A673 (cell line): ENCODE measurements at regions not wholly inside any gene's neighbourhood (a gene's known extent, or its start where the extent isn't known, plus 50 kb on each side); places are given as distances from the start of the nearest gene placed in this dataset.

Source experiments
- BruUV-seq: library from RNA; stranded (reverse); fragments of 400-500 nt; replicated peaks from 2 replicates; lab custom pipeline; 2021; lab: Mats Ljungman, UMichigan
- CTCF ChIA-PET: fragments of 300-600 bp; sonication (Branson Sonifier 250); formaldehyde crosslinking; loops from one replicate; lab custom pipeline; 2022; ENCODE audit warnings: antibody characterized with exemption; lab: Charles Lee
- POLR2A ChIA-PET: fragments of 300-600 bp; sonication (Branson Sonifier 250); formaldehyde crosslinking; loops from one replicate; lab custom pipeline; 2022; ENCODE audit warnings: antibody characterized with exemption; ENCODE audit not compliant: low non-redundant PET; lab: Charles Lee
- DNase-seq: peaks from one replicate; pipeline ENCODE4 v3.0.0-alpha.2; 2015; ENCODE audit warnings: low spot score
- H3K27ac ChIP-seq: fragments of 200-600 bp; sonication (generic); 2 replicates; pipeline ENCODE4 v1.5.1; 2016; ENCODE audit warnings: mixed run types, low read depth, mild to moderate bottlenecking, mixed read lengths, antibody characterized with exemption, low read length; ENCODE audit not compliant: poor library complexity, severe bottlenecking
- H3K27me3 ChIP-seq: fragments of 200-600 bp; sonication (generic); replicated peaks from 2 replicates; pipeline ENCODE4 v1.6.1; 2017; ENCODE audit warnings: mixed run types, low read depth, mild to moderate bottlenecking, mixed read lengths, antibody characterized with exemption, low read length; ENCODE audit not compliant: insufficient read depth, poor library complexity
- H3K36me3 ChIP-seq: fragments of 200-600 bp; sonication (generic); 2 replicates; pipeline ENCODE4 v1.6.1; 2016; ENCODE audit warnings: mixed run types, mild to moderate bottlenecking, mixed read lengths, antibody characterized with exemption, low read length; ENCODE audit not compliant: insufficient read depth, poor library complexity, severe bottlenecking
- H3K4me1 ChIP-seq: fragments of 200-600 bp; sonication (generic); 2 replicates; pipeline ENCODE4 v1.6.1; 2017; ENCODE audit warnings: mixed run types, mild to moderate bottlenecking, mixed read lengths, antibody characterized with exemption, low read length; ENCODE audit not compliant: insufficient read depth, poor library complexity, severe bottlenecking
- H3K4me3 ChIP-seq: fragments of 200-600 bp; sonication (generic); 2 replicates; pipeline ENCODE4 v1.5.1; 2016; ENCODE audit warnings: low read depth, mixed run types, mild to moderate bottlenecking, mixed read lengths, low read length; ENCODE audit not compliant: poor library complexity, severe bottlenecking
- H3K9me3 ChIP-seq: fragments of 200-600 bp; sonication (generic); 2 replicates; pipeline ENCODE4 v1.6.1; 2016; ENCODE audit warnings: mixed run types, low read depth, mild to moderate bottlenecking, mixed read lengths, antibody characterized with exemption, low read length; ENCODE audit not compliant: poor library complexity, severe bottlenecking
- EZH2 ChIP-seq: fragments of 200-600 bp; sonication (generic); IDR thresholded peaks from 2 replicates; pipeline ENCODE4 v1.6.1; 2017; ENCODE audit warnings: borderline replicate concordance, low read depth, mild to moderate bottlenecking, mixed read lengths, antibody characterized with exemption, low read length; ENCODE audit not compliant: poor library complexity, severe bottlenecking
- intact Hi-C: fragments of 100-400 bp; cut with micrococcal nuclease; formaldehyde crosslinking; loops from one replicate; pipeline ENCODE4 v1.10.0; 2022; ENCODE audit not compliant: unreplicated experiment
- TF ChIP-seq, protein P1 (sequence below): fragments of 300-800, 200-600 bp; sonication (generic); conservative IDR thresholded peaks from 2 replicates; pipeline ENCODE4 v1.5.1; 2017; ENCODE audit warnings: low read depth, mild to moderate bottlenecking, antibody characterized with exemption, low read length, moderate library complexity, mixed read lengths

DNA sequence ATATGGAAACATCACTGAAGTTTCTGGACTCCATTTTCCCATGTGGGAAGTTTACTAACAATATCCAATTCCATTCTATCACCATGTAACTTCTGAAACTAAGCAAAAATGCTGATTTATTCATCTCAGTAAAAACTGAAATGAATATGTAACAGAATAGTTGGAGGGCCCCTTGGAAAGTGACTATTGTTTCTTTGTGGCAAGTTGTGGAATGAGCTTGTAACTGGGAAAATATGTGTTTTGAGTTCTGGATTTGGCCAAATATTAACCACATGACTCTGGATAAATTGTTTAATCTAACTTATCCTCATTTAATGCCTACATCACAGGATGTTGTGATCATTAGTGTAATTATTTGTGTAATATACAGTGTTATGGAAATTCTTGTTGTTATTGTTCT, 619.3 kb downstream of the TLE4 start:
- ChIA-PET CTCF (no interaction called here), POLR2A (no interaction called here)
- TF ChIP-seq, protein P1, sequence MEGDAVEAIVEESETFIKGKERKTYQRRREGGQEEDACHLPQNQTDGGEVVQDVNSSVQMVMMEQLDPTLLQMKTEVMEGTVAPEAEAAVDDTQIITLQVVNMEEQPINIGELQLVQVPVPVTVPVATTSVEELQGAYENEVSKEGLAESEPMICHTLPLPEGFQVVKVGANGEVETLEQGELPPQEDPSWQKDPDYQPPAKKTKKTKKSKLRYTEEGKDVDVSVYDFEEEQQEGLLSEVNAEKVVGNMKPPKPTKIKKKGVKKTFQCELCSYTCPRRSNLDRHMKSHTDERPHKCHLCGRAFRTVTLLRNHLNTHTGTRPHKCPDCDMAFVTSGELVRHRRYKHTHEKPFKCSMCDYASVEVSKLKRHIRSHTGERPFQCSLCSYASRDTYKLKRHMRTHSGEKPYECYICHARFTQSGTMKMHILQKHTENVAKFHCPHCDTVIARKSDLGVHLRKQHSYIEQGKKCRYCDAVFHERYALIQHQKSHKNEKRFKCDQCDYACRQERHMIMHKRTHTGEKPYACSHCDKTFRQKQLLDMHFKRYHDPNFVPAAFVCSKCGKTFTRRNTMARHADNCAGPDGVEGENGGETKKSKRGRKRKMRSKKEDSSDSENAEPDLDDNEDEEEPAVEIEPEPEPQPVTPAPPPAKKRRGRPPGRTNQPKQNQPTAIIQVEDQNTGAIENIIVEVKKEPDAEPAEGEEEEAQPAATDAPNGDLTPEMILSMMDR = no peak
- TF ChIP-seq EZH2 = no peak
- Histone ChIP-seq H3K4me1 (no peaks in the 10 kb centered on the region), H3K27ac (no peak overlapping the region), H3K27me3 (no peaks in the 10 kb centered on the region), H3K9me3 (no peaks in the 10 kb centered on the region), H3K4me3 (no peak overlapping the region), H3K36me3 (no peaks in the 10 kb centered on the region)
- intact Hi-C loops = no loop called here
- no peak for DNase-seq
- no TSS peak for BruUV-seq

DNA sequence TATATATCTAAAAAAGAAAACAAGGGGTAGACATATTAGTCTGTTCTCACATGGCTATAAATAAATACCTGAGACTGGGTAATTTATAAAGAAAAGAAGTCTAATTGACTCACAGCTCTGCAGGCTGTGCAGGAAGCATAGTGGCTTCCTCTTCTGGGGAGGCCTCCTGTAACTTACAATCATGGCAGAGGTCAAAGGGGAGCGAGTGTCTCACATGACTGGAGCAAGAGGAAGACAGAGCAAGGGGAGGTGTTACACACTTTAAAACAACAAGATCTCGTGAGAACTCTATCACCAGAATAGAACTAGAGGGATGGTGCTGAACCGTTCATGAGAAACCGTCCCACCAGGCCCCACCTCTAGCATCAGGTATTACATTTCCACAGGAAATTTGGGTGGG, 616.8 kb downstream of the TLE4 start:
- no peak overlapping the region for H3K27ac ChIP-seq
- CTCF ChIA-PET = no interaction called here
- no peak for TF ChIP-seq EZH2
- TF ChIP-seq, protein P1 = no peak
- no peaks in the 10 kb centered on the region for H3K4me1 ChIP-seq
- intact Hi-C loops = no loop called here
- no peak overlapping the region for H3K4me3 ChIP-seq
- H3K9me3 ChIP-seq = no peaks in the 10 kb centered on the region
- DNase-seq = no peak
- POLR2A ChIA-PET = no interaction called here
- H3K27me3 ChIP-seq = no peaks in the 10 kb centered on the region
- no TSS peak for BruUV-seq
- no peaks in the 10 kb centered on the region for H3K36me3 ChIP-seq

DNA sequence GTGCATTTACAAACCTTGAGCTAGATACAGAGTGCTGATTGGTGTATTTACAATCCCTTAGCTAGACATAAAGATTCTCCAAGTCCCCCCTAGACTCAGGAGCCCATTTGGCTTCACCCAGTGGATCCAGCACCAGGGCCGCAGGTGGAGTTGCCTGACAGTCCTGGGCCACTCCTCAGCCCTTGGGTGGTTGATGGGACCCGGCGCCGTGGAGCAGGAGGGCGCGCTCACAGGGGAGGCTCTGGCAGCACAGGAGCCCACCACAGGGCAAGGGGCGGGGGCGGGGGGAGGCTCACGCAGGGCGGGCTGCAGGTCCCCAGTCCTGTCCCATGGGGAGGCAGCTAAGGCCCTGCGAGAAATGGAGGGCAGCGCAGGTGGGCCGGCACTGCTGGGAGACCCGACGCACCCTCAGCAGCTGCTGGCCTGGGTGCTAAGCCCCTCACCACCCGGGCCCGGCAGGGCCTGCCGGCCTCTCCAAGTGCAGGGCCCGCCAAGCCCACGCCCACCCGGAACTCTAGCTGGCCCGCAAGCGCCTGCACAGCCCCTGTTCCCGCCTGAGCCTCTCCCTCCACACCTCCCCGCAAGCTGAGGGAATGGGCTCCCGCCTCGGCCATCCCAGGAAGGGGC, 613.5 kb downstream of the TLE4 start:
- Histone ChIP-seq H3K27me3 (no peaks in the 10 kb centered on the region), H3K9me3 (peaks cover 6% of the 10 kb centered on the region), H3K36me3 (no peaks in the 10 kb centered on the region), H3K4me3 (no peak overlapping the region), H3K4me1 (no peaks in the 10 kb centered on the region), H3K27ac (no peak overlapping the region)
- no TSS peak for BruUV-seq
- DNase-seq = no peak
- intact Hi-C loops = no loop called here
- CTCF ChIA-PET = no interaction called here
- TF ChIP-seq, protein P1 = no peak
- no peak for TF ChIP-seq EZH2
- POLR2A ChIA-PET = no interaction called here
